ENCODE measurements at regions not wholly inside any gene's neighbourhood (a gene's known extent, or its start where the extent isn't known, plus 50 kb on each side); places are given as distances from the start of the nearest gene placed in this dataset.

DNA sequence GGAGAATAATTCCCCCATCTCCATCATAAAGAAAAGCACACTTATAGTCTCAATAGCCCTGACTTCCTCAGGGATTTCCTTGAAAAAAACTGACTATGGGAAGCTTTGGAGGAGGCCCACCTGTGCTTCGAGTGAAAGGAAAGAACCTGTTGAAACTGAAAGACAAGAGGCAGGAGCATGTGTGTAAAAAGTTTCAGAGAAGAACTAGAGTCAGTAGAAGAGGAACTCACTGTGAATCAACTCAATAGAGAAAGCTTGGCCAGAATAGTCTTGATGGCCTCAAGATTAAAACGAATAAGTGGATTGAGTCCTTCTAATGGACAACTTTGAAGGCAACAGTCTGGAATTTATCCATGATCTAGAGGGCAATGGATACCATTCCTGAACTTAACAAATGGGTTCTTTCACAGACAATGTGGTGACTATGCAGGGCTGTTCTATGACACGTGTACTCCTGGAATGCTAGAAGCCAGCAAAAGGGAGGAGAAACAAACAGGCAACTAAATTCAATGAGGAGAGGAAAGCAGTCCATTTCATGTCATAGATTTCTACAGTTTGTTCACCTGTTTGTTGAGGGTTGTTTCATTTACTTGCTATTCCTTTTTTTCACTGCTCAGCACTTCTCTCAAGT, 442.3 kb downstream of the GRB14 start:
- TF ChIP-seq CTCF (IDR thresholded peaks at IDR 0.05 in 2 of 3, conservative IDR thresholded peaks at IDR 0.05 in 1 of 3; ENCODE audit: borderline replicate concordance in 1 of 3, insufficient read depth in 1 of 3, low read depth in 2 of 3, low read length in 2 of 3) (no peak), POLR2A (IDR thresholded peaks at IDR 0.05; ENCODE audit: borderline replicate concordance, extremely low read depth, insufficient read depth, insufficient read length) (no peak), FOSL1 (IDR thresholded peaks at IDR 0.05; ENCODE audit: low read depth) (no peak), SP1 (IDR thresholded peaks at IDR 0.05; ENCODE audit: low read depth) (no peak), EZH2 (IDR thresholded peaks at IDR 0.05) (no peak), CEBPB (IDR thresholded peaks at IDR 0.05; ENCODE audit: low read depth) (no peak)
- TF ChIP-seq, protein P1, sequence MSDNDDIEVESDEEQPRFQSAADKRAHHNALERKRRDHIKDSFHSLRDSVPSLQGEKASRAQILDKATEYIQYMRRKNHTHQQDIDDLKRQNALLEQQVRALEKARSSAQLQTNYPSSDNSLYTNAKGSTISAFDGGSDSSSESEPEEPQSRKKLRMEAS (IDR thresholded peaks at IDR 0.05), result no peak
